ENCODE measurements at regions not wholly inside any gene's neighbourhood (a gene's known extent, or its start where the extent isn't known, plus 50 kb on each side); places are given as distances from the start of the nearest gene placed in this dataset.

DNA sequence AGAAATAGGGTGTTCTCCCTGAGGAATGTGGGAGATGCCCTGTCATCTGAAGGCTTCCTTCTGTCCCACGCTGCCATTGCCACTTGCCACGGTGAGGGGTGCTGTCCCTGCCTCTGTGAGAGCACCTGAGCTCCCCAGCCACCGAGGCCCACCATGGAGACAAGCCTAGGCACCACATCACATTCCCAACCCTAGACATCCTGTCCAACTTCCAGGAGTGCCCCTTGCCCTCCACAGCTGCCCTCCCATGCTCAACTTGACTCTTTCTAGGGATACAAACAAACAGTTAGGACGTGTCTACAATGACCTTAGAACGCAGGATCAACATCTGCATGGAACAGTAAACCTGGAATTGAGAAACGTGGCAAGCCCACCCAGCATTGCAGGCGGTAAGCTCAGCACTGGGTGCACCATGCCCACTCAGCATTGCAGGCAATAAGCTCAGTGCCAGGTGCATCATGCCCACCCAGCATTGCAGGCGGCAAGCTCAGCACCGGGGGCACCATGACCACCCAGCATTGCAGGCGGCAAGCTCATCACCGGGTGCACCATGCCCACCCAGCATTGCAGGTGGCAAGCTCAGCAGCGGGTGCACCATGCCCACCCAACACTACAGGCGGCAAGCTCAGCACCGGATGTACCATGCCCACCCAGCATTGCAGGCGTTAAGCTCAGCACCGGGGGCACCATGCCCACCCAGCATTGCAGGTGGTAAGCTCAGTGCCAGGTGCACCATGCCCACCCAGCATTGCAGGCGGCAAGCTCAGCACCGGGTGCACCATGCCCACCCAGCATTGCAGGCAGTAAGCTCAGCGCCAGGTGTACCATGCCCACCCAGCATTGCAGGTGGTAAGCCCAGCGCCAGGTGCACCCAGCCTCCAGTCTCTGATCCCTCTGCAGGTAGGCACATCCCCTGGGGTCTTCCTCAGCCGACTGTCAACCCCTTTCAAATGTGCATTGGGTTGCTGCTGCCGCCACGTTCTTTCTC, 1463.9 kb downstream of the TBC1D22A start:
- no peak overlapping the region for H3K27ac ChIP-seq (ENCODE audit: low read length)
- no peak overlapping the region for H3K9ac ChIP-seq (ENCODE audit: low read length in 2 of 2)
- no peaks in the 10 kb centered on the region for H3K36me3 ChIP-seq (ENCODE audit: control insufficient read depth in 2 of 2, insufficient read depth in 2 of 2, low read length in 2 of 2)
- peaks cover 0 to 2% of the 10 kb centered on the region in 2 donors for H3K27me3 ChIP-seq (ENCODE audit: control insufficient read depth in 1 of 2, insufficient read depth in 2 of 2, low read length in 2 of 2)
- H3K9me3 ChIP-seq (ENCODE audit: control insufficient read depth in 2 of 2, low read length in 2 of 2) = peaks cover under 1 to 5% of the 10 kb centered on the region in 2 donors
- no peak overlapping the region for H3K4me3 ChIP-seq (ENCODE audit: low read length in 2 of 2)
- H3K4me1 ChIP-seq (ENCODE audit: control insufficient read depth, insufficient read depth, low read length) = no peaks in the 10 kb centered on the region

DNA sequence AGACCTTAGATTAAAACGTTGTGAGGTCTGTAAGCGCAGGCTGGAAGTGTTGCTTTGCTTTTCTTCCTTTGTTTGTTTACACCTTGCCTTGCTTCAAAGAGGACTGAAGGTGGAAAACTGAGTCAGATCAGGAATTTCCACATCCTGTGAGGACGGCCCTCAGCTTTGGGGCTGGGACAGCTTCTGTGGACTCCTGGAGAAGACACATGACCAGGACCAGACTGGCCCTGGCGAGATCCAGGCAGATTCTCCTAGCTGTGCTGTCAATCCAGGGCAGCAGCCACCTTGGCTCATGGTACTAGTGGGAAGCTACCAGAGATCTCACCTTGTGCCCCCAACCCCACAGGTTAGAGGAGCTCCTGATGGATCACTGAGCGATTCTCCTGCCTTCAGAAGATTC, 1461.9 kb downstream of the TBC1D22A start:
- peaks cover 0 to 5% of the 10 kb centered on the region in 2 donors for H3K9me3 ChIP-seq (ENCODE audit: control insufficient read depth in 2 of 2, low read length in 2 of 2)
- H3K9ac ChIP-seq (ENCODE audit: low read length in 2 of 2) = no peak overlapping the region
- no peak overlapping the region for H3K4me3 ChIP-seq (ENCODE audit: low read length in 2 of 2)
- H3K36me3 ChIP-seq (ENCODE audit: control insufficient read depth in 2 of 2, insufficient read depth in 2 of 2, low read length in 2 of 2) = no peaks in the 10 kb centered on the region
- no peaks in the 10 kb centered on the region for H3K4me1 ChIP-seq (ENCODE audit: control insufficient read depth, insufficient read depth, low read length)
- H3K27me3 ChIP-seq (ENCODE audit: control insufficient read depth in 1 of 2, insufficient read depth in 2 of 2, low read length in 2 of 2) = peaks cover 0 to 2% of the 10 kb centered on the region in 2 donors
- no peak overlapping the region for H3K27ac ChIP-seq (ENCODE audit: low read length)

DNA sequence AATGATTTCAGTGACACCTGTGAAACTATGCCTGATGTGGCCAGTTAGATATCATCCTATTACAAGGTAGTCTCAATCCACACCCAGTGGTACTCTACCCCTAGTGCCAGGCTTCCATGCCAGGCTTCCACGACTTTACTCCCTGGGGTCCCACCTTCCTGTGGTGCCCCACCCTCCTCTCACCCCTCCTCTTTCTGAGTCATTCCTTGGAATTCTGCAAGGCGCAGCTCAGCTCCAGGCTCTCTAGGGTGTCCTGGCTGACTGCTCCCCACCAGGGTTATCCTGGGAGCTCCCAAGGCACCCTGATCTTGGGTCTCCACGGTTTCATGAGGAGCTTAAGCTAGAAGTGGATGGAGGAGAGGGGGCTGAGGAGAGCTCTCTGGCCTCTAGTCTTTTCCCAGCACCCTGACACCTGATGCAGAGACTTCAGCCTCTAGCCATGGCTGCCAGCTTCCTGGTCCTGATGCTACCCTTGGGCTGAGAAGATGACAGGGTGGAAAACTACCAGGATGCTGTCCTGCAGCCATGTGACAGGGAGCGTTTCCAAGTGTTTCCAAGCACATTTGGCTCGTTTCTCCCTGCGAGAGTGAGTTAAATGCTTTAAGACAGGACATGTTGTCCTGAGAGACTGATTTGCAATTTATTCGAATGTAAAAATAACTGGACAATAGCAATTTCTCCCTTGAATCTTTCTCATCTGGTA, 1461.2 kb downstream of the TBC1D22A start:
- Histone ChIP-seq H3K9me3 (ENCODE audit: control insufficient read depth in 2 of 2, low read length in 2 of 2) (peaks cover 0 to 5% of the 10 kb centered on the region in 2 donors), H3K4me3 (ENCODE audit: low read length in 2 of 2) (no peak overlapping the region), H3K9ac (ENCODE audit: low read length in 2 of 2) (no peak overlapping the region), H3K27me3 (ENCODE audit: control insufficient read depth in 1 of 2, insufficient read depth in 2 of 2, low read length in 2 of 2) (peaks cover 0 to 2% of the 10 kb centered on the region in 2 donors), H3K4me1 (ENCODE audit: control insufficient read depth, insufficient read depth, low read length) (no peaks in the 10 kb centered on the region), H3K36me3 (ENCODE audit: control insufficient read depth in 2 of 2, insufficient read depth in 2 of 2, low read length in 2 of 2) (no peaks in the 10 kb centered on the region), H3K27ac (ENCODE audit: low read length) (no peak overlapping the region)

DNA sequence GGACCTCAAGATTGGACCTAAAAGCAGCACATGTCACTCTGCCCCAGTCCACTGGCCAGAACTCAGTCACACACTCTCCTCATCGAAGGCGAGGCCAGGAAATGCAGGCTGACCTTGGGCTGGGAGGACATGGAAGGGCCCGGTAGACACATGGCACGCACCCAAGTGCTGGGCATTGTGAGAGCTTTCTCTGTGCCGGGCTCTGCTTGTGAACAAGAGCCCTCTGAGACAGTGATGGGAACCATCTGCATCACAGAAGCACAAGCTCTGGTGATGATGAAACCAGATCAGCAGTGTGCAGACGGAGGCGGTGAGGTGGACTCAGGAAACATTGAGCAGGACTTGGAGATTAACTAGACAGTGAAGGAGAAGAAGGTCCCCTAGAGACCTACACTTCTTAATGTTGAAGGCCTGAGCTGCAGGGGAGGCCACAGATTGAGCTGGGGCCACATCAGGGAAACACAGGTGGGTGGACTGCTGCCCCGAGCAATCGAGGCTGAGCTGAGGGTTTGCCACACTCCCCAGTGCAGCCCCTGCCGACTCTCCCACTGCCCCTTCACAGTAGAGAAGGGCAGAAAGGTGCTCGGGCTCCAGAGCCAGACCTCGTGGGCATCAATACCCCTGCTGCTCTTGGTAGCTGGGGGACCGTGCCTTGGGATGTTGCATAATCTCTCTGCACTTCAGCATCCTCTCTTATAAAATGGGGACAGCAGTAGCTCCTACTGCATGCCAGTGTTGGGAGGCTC, 1460.5 kb downstream of the TBC1D22A start:
- no peak overlapping the region for H3K27ac ChIP-seq (ENCODE audit: low read length)
- H3K4me3 ChIP-seq (ENCODE audit: low read length in 2 of 2) = no peak overlapping the region
- H3K9ac ChIP-seq (ENCODE audit: low read length in 2 of 2) = no peak overlapping the region
- H3K9me3 ChIP-seq (ENCODE audit: control insufficient read depth in 2 of 2, low read length in 2 of 2) = peaks cover 0 to 5% of the 10 kb centered on the region in 2 donors
- H3K36me3 ChIP-seq (ENCODE audit: control insufficient read depth in 2 of 2, insufficient read depth in 2 of 2, low read length in 2 of 2) = no peaks in the 10 kb centered on the region
- H3K27me3 ChIP-seq (ENCODE audit: control insufficient read depth in 1 of 2, insufficient read depth in 2 of 2, low read length in 2 of 2) = peaks cover 0 to 2% of the 10 kb centered on the region in 2 donors
- H3K4me1 ChIP-seq (ENCODE audit: control insufficient read depth, insufficient read depth, low read length) = no peaks in the 10 kb centered on the region

DNA sequence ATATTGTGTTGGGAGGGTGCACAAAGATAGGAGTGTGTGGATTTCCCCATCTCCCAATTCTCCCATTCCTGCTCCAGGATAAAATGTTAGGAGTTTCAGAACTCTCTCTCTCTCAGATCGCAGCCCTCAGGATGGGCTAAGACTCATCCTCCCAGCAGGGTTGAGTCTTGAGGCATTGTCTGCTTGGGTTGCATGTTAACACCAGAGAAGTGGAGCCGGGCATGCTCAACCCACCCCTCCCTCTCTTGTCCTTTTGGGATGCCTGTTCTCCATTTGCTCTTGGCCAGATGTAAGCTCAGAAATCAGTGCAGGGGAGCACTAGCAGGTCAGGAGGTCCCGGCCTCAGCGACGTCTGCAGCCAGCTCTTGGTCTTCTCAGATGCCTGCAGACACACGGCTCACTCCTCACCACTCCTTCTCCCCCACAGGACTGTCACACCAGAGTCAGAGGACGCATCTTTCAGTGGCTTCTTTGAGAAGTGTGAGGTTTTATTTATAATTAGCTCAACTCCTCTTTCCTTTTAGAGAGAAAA, 1456.5 kb downstream of the TBC1D22A start:
- no peaks in the 10 kb centered on the region for H3K4me1 ChIP-seq (ENCODE audit: control insufficient read depth, insufficient read depth, low read length)
- H3K36me3 ChIP-seq (ENCODE audit: control insufficient read depth in 2 of 2, insufficient read depth in 2 of 2, low read length in 2 of 2) = no peaks in the 10 kb centered on the region
- H3K27me3 ChIP-seq (ENCODE audit: control insufficient read depth in 1 of 2, insufficient read depth in 2 of 2, low read length in 2 of 2) = peaks cover 0 to 5% of the 10 kb centered on the region in 2 donors
- H3K9me3 ChIP-seq (ENCODE audit: control insufficient read depth in 2 of 2, low read length in 2 of 2) = peaks cover 3 to 8% of the 10 kb centered on the region in 2 donors
- H3K4me3 ChIP-seq (ENCODE audit: low read length in 2 of 2) = no peak overlapping the region
- H3K27ac ChIP-seq (ENCODE audit: low read length) = no peak overlapping the region
- no peak overlapping the region for H3K9ac ChIP-seq (ENCODE audit: low read length in 2 of 2)

DNA sequence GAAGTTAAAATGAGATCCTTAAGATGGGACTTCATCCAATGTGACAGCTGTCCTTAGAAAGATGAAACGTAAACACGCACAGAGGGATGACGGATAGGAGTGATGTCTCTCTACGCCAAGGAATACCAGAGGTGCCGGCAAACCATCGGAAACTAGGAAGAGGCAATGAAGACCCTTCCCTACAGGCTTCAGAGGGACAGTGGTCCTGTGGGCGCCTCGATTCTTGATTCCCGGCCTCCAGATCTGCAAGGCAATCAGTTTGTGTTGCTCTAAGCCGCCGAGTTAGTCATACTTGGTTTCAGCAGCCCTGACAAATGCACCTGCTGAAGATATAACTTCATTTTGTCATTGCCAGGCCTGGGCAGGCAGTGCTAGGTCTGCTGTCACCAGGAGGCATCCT, 1455.1 kb downstream of the TBC1D22A start:
- no peaks in the 10 kb centered on the region for H3K4me1 ChIP-seq (ENCODE audit: control insufficient read depth, insufficient read depth, low read length)
- peaks cover 0 to 6% of the 10 kb centered on the region in 2 donors for H3K27me3 ChIP-seq (ENCODE audit: control insufficient read depth in 1 of 2, insufficient read depth in 2 of 2, low read length in 2 of 2)
- no peaks in the 10 kb centered on the region for H3K36me3 ChIP-seq (ENCODE audit: control insufficient read depth in 2 of 2, insufficient read depth in 2 of 2, low read length in 2 of 2)
- no peak overlapping the region for H3K9ac ChIP-seq (ENCODE audit: low read length in 2 of 2)
- H3K4me3 ChIP-seq (ENCODE audit: low read length in 2 of 2) = no peak overlapping the region
- H3K9me3 ChIP-seq (ENCODE audit: control insufficient read depth in 2 of 2, low read length in 2 of 2) = peaks cover 3 to 5% of the 10 kb centered on the region in 2 donors
- no peak overlapping the region for H3K27ac ChIP-seq (ENCODE audit: low read length)

DNA sequence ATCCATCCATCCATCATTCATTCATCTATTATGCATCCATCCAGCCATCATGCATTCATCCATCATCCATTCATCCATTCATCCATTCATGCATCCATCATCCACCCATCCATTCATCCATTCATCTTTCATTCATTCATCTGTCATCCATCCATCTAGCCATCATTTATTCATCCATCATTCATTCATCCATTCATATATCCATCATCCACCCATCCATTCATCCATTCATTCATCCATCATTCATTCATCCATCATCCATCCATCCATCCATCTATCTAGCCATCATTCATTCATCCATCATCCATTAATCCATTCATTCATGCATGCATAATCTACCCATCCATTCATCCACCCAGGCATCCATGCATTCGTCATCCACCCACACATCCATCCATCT, 1450.3 kb downstream of the TBC1D22A start:
- no peaks in the 10 kb centered on the region for H3K36me3 ChIP-seq (ENCODE audit: control insufficient read depth in 2 of 2, insufficient read depth in 2 of 2, low read length in 2 of 2)
- H3K9ac ChIP-seq (ENCODE audit: low read length in 2 of 2) = no peak overlapping the region
- no peak overlapping the region for H3K4me3 ChIP-seq (ENCODE audit: low read length in 2 of 2)
- peaks cover 4 to 5% of the 10 kb centered on the region in 2 donors for H3K9me3 ChIP-seq (ENCODE audit: control insufficient read depth in 2 of 2, low read length in 2 of 2)
- no peaks in the 10 kb centered on the region for H3K4me1 ChIP-seq (ENCODE audit: control insufficient read depth, insufficient read depth, low read length)
- peaks cover 4 to 9% of the 10 kb centered on the region in 2 donors for H3K27me3 ChIP-seq (ENCODE audit: control insufficient read depth in 1 of 2, insufficient read depth in 2 of 2, low read length in 2 of 2)
- H3K27ac ChIP-seq (ENCODE audit: low read length) = no peak overlapping the region

- Histone ChIP-seq H3K4me3 (ENCODE audit: low read length in 2 of 2) (no peak overlapping the region), H3K9me3 (ENCODE audit: control insufficient read depth in 2 of 2, low read length in 2 of 2) (peaks cover 2 to 3% of the 10 kb centered on the region in 2 donors), H3K36me3 (ENCODE audit: control insufficient read depth in 2 of 2, insufficient read depth in 2 of 2, low read length in 2 of 2) (no peaks in the 10 kb centered on the region), H3K27me3 (ENCODE audit: control insufficient read depth in 1 of 2, insufficient read depth in 2 of 2, low read length in 2 of 2) (peaks cover 4 to 9% of the 10 kb centered on the region in 2 donors), H3K4me1 (ENCODE audit: control insufficient read depth, insufficient read depth, low read length) (no peaks in the 10 kb centered on the region), H3K27ac (ENCODE audit: low read length) (no peak overlapping the region), H3K9ac (ENCODE audit: low read length in 2 of 2) (no peak overlapping the region)
Measured at GRCh38 chr22:48210812-48211211, 1448.4 kb downstream of the TBC1D22A start.

DNA sequence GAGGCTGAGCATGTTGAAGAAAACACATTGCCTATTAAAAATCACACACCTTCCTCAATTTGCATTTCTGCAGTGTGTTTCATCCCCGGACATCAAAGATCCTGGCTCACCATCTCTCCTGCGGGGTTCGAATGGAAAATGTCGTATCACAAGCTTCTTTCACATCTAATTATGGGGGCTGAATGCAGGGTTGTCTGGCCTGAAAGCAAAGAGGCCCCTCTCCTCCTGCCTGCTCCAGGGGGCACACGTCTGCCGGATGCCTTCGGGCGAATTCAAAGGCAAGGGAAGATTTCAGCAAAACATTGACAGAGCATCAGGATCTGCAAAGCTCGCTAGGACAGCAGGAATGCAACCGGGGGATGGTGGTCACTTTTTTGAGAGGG, 1447.7 kb downstream of the TBC1D22A start:
- Histone ChIP-seq H3K27me3 (ENCODE audit: control insufficient read depth in 1 of 2, insufficient read depth in 2 of 2, low read length in 2 of 2) (peaks cover 4 to 10% of the 10 kb centered on the region in 2 donors), H3K9me3 (ENCODE audit: control insufficient read depth in 2 of 2, low read length in 2 of 2) (peaks cover 0 to 3% of the 10 kb centered on the region in 2 donors), H3K27ac (ENCODE audit: low read length) (no peak overlapping the region), H3K36me3 (ENCODE audit: control insufficient read depth in 2 of 2, insufficient read depth in 2 of 2, low read length in 2 of 2) (no peaks in the 10 kb centered on the region), H3K4me3 (ENCODE audit: low read length in 2 of 2) (no peak overlapping the region), H3K9ac (ENCODE audit: low read length in 2 of 2) (no peak overlapping the region), H3K4me1 (ENCODE audit: control insufficient read depth, insufficient read depth, low read length) (no peaks in the 10 kb centered on the region)

Data from stomach smooth muscle (tissue), 2 donors.